Loucy (cell line): ENCODE measurements at regions not wholly inside any gene's neighbourhood (a gene's known extent, or its start where the extent isn't known, plus 50 kb on each side); places are given as distances from the start of the nearest gene placed in this dataset.

ENCODE experiments used
- CTCF ChIP-seq: fragments of 200-600 bp; sonication (generic); conservative IDR thresholded peaks from 2 replicates; pipeline ENCODE4 v1.5.1; 2014; ENCODE audit warnings: mild to moderate bottlenecking, antibody characterized with exemption, low read length
- EZH2phosphoT487 ChIP-seq: fragments of 200-600 bp; IDR thresholded peaks from 2 replicates; pipeline ENCODE4 v1.6.1; 2018; ENCODE audit warnings: antibody characterized with exemption, mild to moderate bottlenecking, moderate library complexity, borderline replicate concordance

- TF ChIP-seq CTCF (no peak), EZH2phosphoT487 (no peak)
These were observed 870.0 kb downstream of the LRRIQ3 start for GRCh38 chr1:73327998-73328397.
